IMR-90 (cell line): ENCODE measurements at regions not wholly inside any gene's neighbourhood (a gene's known extent, or its start where the extent isn't known, plus 50 kb on each side); places are given as distances from the start of the nearest gene placed in this dataset.

Experiments used
- ATAC-seq: fragments of 200-7000 bp; cut with Tn5 transposase; 2 replicates; pipeline ENCODE4 v1.9.1; 2020; ENCODE audit warnings: low read depth, mild to moderate bottlenecking, moderate library complexity
- BruUV-seq: library from RNA; stranded (reverse); fragments of 400-500 nt; replicated peaks from 2 replicates; lab custom pipeline; 2021; lab: Mats Ljungman, UMichigan
- CTCF ChIA-PET: fragments of 300-600 bp; formaldehyde crosslinking; extraction: SDS; loops from one replicate; lab custom pipeline; 2021; ENCODE audit warnings: antibody characterized with exemption; lab: Yijun Ruan, JAX
- POLR2A ChIA-PET: fragments of 300-600 bp; sonication (Branson Sonifier 250); formaldehyde crosslinking; loops from one replicate; lab custom pipeline; 2022; ENCODE audit warnings: antibody characterized with exemption; ENCODE audit not compliant: unreplicated experiment; lab: Charles Lee
- DNase-seq: peaks from one replicate; pipeline ENCODE4 v3.0.0; 2013
- H2AFZ ChIP-seq: replicated peaks from 2 replicates; pipeline ENCODE3; 2013; ENCODE audit warnings: low read length, mild to moderate bottlenecking; ENCODE audit not compliant: poor library complexity
- H2AK5ac ChIP-seq: 2 replicates; pipeline ENCODE4 v1.6.1; 2013; ENCODE audit warnings: low read depth, low read length, inconsistent platforms
- H2AK9ac ChIP-seq: replicated peaks from 2 replicates; pipeline ENCODE3; 2013; ENCODE audit warnings: mild to moderate bottlenecking, low read depth, low read length, moderate library complexity; ENCODE audit not compliant: poor library complexity
- H2BK120ac ChIP-seq: 2 replicates; pipeline ENCODE4 v1.6.1; 2013; ENCODE audit warnings: low read depth, low read length, inconsistent platforms
- H2BK15ac ChIP-seq: 3 replicates; pipeline ENCODE4 v1.6.1; 2013; ENCODE audit warnings: low read depth, low read length, inconsistent platforms
- H2BK20ac ChIP-seq: 2 replicates; pipeline ENCODE4 v1.6.1; 2013; ENCODE audit warnings: low read depth, mild to moderate bottlenecking, inconsistent platforms, low read length, moderate library complexity
- H2BK5ac ChIP-seq: 2 replicates; pipeline ENCODE4 v1.6.1; 2013; ENCODE audit warnings: mild to moderate bottlenecking, low read depth, low read length, inconsistent platforms; ENCODE audit not compliant: poor library complexity, severe bottlenecking
- H3K14ac ChIP-seq: replicated peaks from 2 replicates; pipeline ENCODE4 v1.6.1; 2013; ENCODE audit warnings: low read depth, low read length, inconsistent platforms
- H3K18ac ChIP-seq: 2 replicates; pipeline ENCODE4 v1.6.1; 2013; ENCODE audit warnings: low read depth, low read length, control low read depth
- H3K23ac ChIP-seq: 2 replicates; pipeline ENCODE4 v1.6.1; 2013; ENCODE audit warnings: low read depth, low read length, inconsistent platforms
- H3K27ac ChIP-seq: 2 replicates; pipeline ENCODE4 v1.5.1; 2013; ENCODE audit warnings: mild to moderate bottlenecking, control low read depth, low read length; ENCODE audit not compliant: insufficient read depth
- H3K27me3 ChIP-seq: 2 replicates; pipeline ENCODE4 v1.6.1; 2013; ENCODE audit warnings: low read length; ENCODE audit not compliant: control insufficient read depth, insufficient read depth
- H3K36me3 ChIP-seq: 2 replicates; pipeline ENCODE4 v1.6.1; 2013; ENCODE audit warnings: low read length, mixed read lengths; ENCODE audit not compliant: control insufficient read depth, insufficient read depth
- H3K4ac ChIP-seq: 2 replicates; pipeline ENCODE4 v1.6.1; 2013; ENCODE audit warnings: low read depth, low read length, inconsistent platforms
- H3K4me1 ChIP-seq: 2 replicates; pipeline ENCODE4 v1.6.1; 2013; ENCODE audit warnings: low read length, mixed read lengths; ENCODE audit not compliant: control insufficient read depth, insufficient read depth
- H3K4me2 ChIP-seq: 2 replicates; pipeline ENCODE4 v1.6.1; 2013; ENCODE audit warnings: low read depth, mild to moderate bottlenecking, control low read depth, low read length, moderate library complexity
- H3K4me3 ChIP-seq: 2 replicates; pipeline ENCODE4 v1.5.1; 2013; ENCODE audit warnings: low read depth, mild to moderate bottlenecking, control low read depth, low read length, moderate library complexity; ENCODE audit not compliant: insufficient read depth
- H3K56ac ChIP-seq: 2 replicates; pipeline ENCODE4 v1.6.1; 2013; ENCODE audit warnings: low read length, inconsistent platforms; ENCODE audit not compliant: insufficient read depth; ENCODE audit errors: extremely low read depth
- H3K79me1 ChIP-seq, 2 experiments: 2 replicates each; pipeline ENCODE4 v1.6.1; 2013; ENCODE audit warnings: low read length in 2 of 2, inconsistent platforms in 1 of 2, low read depth in 1 of 2
- H3K9ac ChIP-seq: 2 replicates; pipeline ENCODE4 v1.6.1; 2013; ENCODE audit warnings: low read depth, low read length, control low read depth
- H3K9me1 ChIP-seq: 2 replicates; pipeline ENCODE4 v1.6.1; 2013; ENCODE audit warnings: low read length, inconsistent platforms; ENCODE audit not compliant: insufficient read depth
- H3K9me3 ChIP-seq: 2 replicates; pipeline ENCODE4 v1.6.1; 2013; ENCODE audit warnings: low read length; ENCODE audit not compliant: control insufficient read depth, insufficient read depth
- H4K20me1 ChIP-seq: 2 replicates; pipeline ENCODE4 v1.6.1; 2013; ENCODE audit warnings: low read length, inconsistent platforms; ENCODE audit not compliant: insufficient read depth
- H4K5ac ChIP-seq: 2 replicates; pipeline ENCODE4 v1.6.1; 2013; ENCODE audit warnings: mild to moderate bottlenecking, low read depth, low read length, control low read depth
- H4K8ac ChIP-seq, 2 experiments: 2 replicates each; pipeline ENCODE4 v1.6.1; 2013; ENCODE audit warnings: low read depth in 2 of 2, low read length in 2 of 2, control low read depth in 1 of 2, inconsistent platforms in 1 of 2
- H4K91ac ChIP-seq: 2 replicates; pipeline ENCODE4 v1.6.1; 2013; ENCODE audit warnings: low read depth, low read length, inconsistent platforms; ENCODE audit not compliant: insufficient read depth
- BHLHE40 ChIP-seq: fragments of 150-350 bp; IDR thresholded peaks from 2 replicates; pipeline ENCODE4 v1.6.1; 2016; ENCODE audit warnings: mild to moderate bottlenecking, low read depth, low read length
- CHD1 ChIP-seq: IDR thresholded peaks from 2 replicates; pipeline ENCODE4 v1.6.1; 2012; ENCODE audit warnings: low read depth, low read length, improper control_type of control experiment
- CTCF ChIP-seq: conservative IDR thresholded peaks from 2 replicates; pipeline ENCODE4 v1.5.1; 2012; ENCODE audit warnings: mild to moderate bottlenecking, low read depth, low read length, improper control_type of control experiment
- FOS ChIP-seq: fragments of 150-350 bp; IDR thresholded peaks from 2 replicates; pipeline ENCODE4 v1.6.1; 2016; ENCODE audit warnings: low read depth, low read length
- MAFK ChIP-seq: IDR thresholded peaks from 2 replicates; pipeline ENCODE4 v1.6.1; 2012; ENCODE audit warnings: low read depth, low read length, improper control_type of control experiment
- MAZ ChIP-seq: IDR thresholded peaks from 2 replicates; pipeline ENCODE4 v1.6.1; 2012; ENCODE audit warnings: low read depth, mild to moderate bottlenecking, low read length, improper control_type of control experiment, moderate library complexity, borderline replicate concordance
- MXI1 ChIP-seq: IDR thresholded peaks from 2 replicates; pipeline ENCODE4 v1.6.1; 2012; ENCODE audit warnings: low read depth, mild to moderate bottlenecking, low read length, moderate library complexity, borderline replicate concordance
- NFE2L2 ChIP-seq: fragments of 150-350 bp; IDR thresholded peaks from 2 replicates; pipeline ENCODE4 v1.6.1; 2016; ENCODE audit warnings: low read depth, mild to moderate bottlenecking, low read length
- POLR2A ChIP-seq: IDR thresholded peaks from 2 replicates; pipeline ENCODE4 v1.6.1; 2012; ENCODE audit warnings: mild to moderate bottlenecking, low read depth, low read length
- RAD21 ChIP-seq: IDR thresholded peaks from 2 replicates; pipeline ENCODE4 v1.6.1; 2012; ENCODE audit warnings: low read length, improper control_type of control experiment
- RCOR1 ChIP-seq: IDR thresholded peaks from 2 replicates; pipeline ENCODE4 v1.6.1; 2012; ENCODE audit warnings: mild to moderate bottlenecking, low read length, improper control_type of control experiment; ENCODE audit not compliant: insufficient replicate concordance
- SMC3 ChIP-seq: fragments of 150-350 bp; IDR thresholded peaks from 2 replicates; pipeline ENCODE4 v1.6.1; 2016; ENCODE audit warnings: low read depth, mild to moderate bottlenecking, antibody characterized with exemption, low read length, moderate library complexity
- WGBS, 2 experiments: methylation state at CpG; one replicate each; pipeline versions ENCODE4 v1.1.5 to v1.1.7; 2013; ENCODE audit warnings: missing lambda C conversion rate in 2 of 2; ENCODE audit not compliant: insufficient read length in 1 of 2; ENCODE audit errors: extremely low coverage in 2 of 2; 5-methylcytosine and 5-hydroxymethylcytosine counted together
- dilution Hi-C: fragments of 300-500 bp; cut with HindIII; formaldehyde crosslinking; loops from one replicate; pipeline ENCODE4 v1.14.3; 2018; ENCODE audit warnings: low sequenced_read_pairs; ENCODE audit not compliant: unreplicated experiment
- in situ Hi-C: fragments of 300-500 bp; cut with MboI; formaldehyde crosslinking; loops from 3 replicates; pipeline ENCODE4 v1.14.3; 2019; ENCODE audit warnings: low sequenced_read_pairs, inconsistent platforms, mixed read lengths
- intact Hi-C: fragments of 100-400 bp; cut with micrococcal nuclease; formaldehyde crosslinking; loops from 2 replicates; pipeline ENCODE4 v1.10.0; 2022
- TF ChIP-seq, protein P1 (sequence below): fragments of 150-350 bp; IDR thresholded peaks from 2 replicates; pipeline ENCODE4 v1.6.1; 2017; ENCODE audit warnings: mild to moderate bottlenecking, antibody characterized with exemption, low read length, low read depth

- no TSS peak for BruUV-seq
- H2AFZ ChIP-seq, result no peak overlapping the region
- dilution Hi-C loops, result no loop called here
- no peak overlapping the region for H2BK20ac ChIP-seq
- no peak overlapping the region for H3K23ac ChIP-seq
- peak; percentile 79 for DNase-seq
- no peaks in the 10 kb centered on the region for H3K36me3 ChIP-seq
- no peak overlapping the region for H3K4me2 ChIP-seq
- in situ Hi-C loops, result no loop called here
- no peaks in the 10 kb centered on the region for H3K79me1 ChIP-seq
- ChIA-PET CTCF (no interaction called here), POLR2A (no interaction called here)
- H2BK5ac ChIP-seq, result no peak overlapping the region
- H3K4me3 ChIP-seq, result no peak overlapping the region
- H3K56ac ChIP-seq, result no peak overlapping the region
- H3K9me1 ChIP-seq, result peaks cover 2% of the 10 kb centered on the region; the same call in 1 of the 2 replicates
- no peak overlapping the region for H3K4ac ChIP-seq
- no CpG with 5 or more reads among the region's 4 CpGs for WGBS, 2 experiments
- H3K27me3 ChIP-seq, result no peaks in the 10 kb centered on the region
- no peak overlapping the region for H4K8ac ChIP-seq
- H4K91ac ChIP-seq, result no peak overlapping the region
- H3K27ac ChIP-seq, result no peak overlapping the region
- H3K9ac ChIP-seq, result no peak overlapping the region
- H3K9me3 ChIP-seq, result no peaks in the 10 kb centered on the region
- no peak overlapping the region for H2AK5ac ChIP-seq
- no peak overlapping the region for H2BK120ac ChIP-seq
- peaks cover 3% of the 10 kb centered on the region; the same call in 1 of the 2 replicates for H3K4me1 ChIP-seq
- H3K18ac ChIP-seq, result no peak overlapping the region
- H2AK9ac ChIP-seq, result no peak overlapping the region
- TF ChIP-seq, protein P1, sequence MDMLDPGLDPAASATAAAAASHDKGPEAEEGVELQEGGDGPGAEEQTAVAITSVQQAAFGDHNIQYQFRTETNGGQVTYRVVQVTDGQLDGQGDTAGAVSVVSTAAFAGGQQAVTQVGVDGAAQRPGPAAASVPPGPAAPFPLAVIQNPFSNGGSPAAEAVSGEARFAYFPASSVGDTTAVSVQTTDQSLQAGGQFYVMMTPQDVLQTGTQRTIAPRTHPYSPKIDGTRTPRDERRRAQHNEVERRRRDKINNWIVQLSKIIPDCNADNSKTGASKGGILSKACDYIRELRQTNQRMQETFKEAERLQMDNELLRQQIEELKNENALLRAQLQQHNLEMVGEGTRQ, result no peak
- TF ChIP-seq MAFK, result no peak
- no peak for TF ChIP-seq RCOR1
- no peak for TF ChIP-seq BHLHE40
- TF ChIP-seq MAZ, result no peak
- TF ChIP-seq CTCF, result no peak
- no peak for TF ChIP-seq POLR2A
- TF ChIP-seq RAD21, result no peak
- TF ChIP-seq MXI1, result no peak
- no peak for TF ChIP-seq SMC3
- no peak for TF ChIP-seq FOS
- TF ChIP-seq CHD1, result no peak
- TF ChIP-seq NFE2L2, result no peak
- intact Hi-C loops, result no loop called here
- no peak overlapping the region for H2BK15ac ChIP-seq
- no peak overlapping the region for H3K14ac ChIP-seq
- ATAC-seq, result peak; percentile 72
- H4K5ac ChIP-seq, result no peak overlapping the region
- H4K20me1 ChIP-seq, result no peaks in the 10 kb centered on the region
Observed at GRCh38 chr6:82072751-82073150, 174.8 kb downstream of the IBTK start.
